ENCODE measurements at regions not wholly inside any gene's neighbourhood (a gene's known extent, or its start where the extent isn't known, plus 50 kb on each side); places are given as distances from the start of the nearest gene placed in this dataset.

GRCh38 chr5:166497496-166498104 lies 1793.8 kb upstream of the WWC1 start:
- Histone ChIP-seq H3K9ac (ENCODE audit: low read length) (no peak overlapping the region), H2AFZ (ENCODE audit: low read depth, low read length, severe bottlenecking) (no peak overlapping the region), H3K27me3 (ENCODE audit: low read length) (no peaks in the 10 kb centered on the region), H3K4me2 (ENCODE audit: low read depth, low read length, poor library complexity, severe bottlenecking) (no peak overlapping the region), H3K27ac (ENCODE audit: low read depth, low read length) (no peak overlapping the region), H3F3A (ENCODE audit: insufficient read depth) (no peaks in the 10 kb centered on the region), H3K4me3 (ENCODE audit: insufficient read depth, low read length, poor library complexity, severe bottlenecking) (no peak overlapping the region), H4K20me1 (ENCODE audit: low read depth, low read length) (no peaks in the 10 kb centered on the region), H3K36me3 (ENCODE audit: low read length) (no peaks in the 10 kb centered on the region), H3K9me2 (replicated peaks; ENCODE audit: insufficient read depth, low read length) (no peaks in the 10 kb centered on the region), H3K9me3 (ENCODE audit: insufficient read depth, low read length) (no peaks in the 10 kb centered on the region), H3K79me2 (ENCODE audit: insufficient read depth, low read length) (no peaks in the 10 kb centered on the region)
- no peak for TF ChIP-seq EZH2phosphoT487 (conservative IDR thresholded peaks at IDR 0.05; ENCODE audit: low read length)
- TF ChIP-seq, protein P1, sequence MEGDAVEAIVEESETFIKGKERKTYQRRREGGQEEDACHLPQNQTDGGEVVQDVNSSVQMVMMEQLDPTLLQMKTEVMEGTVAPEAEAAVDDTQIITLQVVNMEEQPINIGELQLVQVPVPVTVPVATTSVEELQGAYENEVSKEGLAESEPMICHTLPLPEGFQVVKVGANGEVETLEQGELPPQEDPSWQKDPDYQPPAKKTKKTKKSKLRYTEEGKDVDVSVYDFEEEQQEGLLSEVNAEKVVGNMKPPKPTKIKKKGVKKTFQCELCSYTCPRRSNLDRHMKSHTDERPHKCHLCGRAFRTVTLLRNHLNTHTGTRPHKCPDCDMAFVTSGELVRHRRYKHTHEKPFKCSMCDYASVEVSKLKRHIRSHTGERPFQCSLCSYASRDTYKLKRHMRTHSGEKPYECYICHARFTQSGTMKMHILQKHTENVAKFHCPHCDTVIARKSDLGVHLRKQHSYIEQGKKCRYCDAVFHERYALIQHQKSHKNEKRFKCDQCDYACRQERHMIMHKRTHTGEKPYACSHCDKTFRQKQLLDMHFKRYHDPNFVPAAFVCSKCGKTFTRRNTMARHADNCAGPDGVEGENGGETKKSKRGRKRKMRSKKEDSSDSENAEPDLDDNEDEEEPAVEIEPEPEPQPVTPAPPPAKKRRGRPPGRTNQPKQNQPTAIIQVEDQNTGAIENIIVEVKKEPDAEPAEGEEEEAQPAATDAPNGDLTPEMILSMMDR (IDR thresholded peaks at IDR 0.05; ENCODE audit: insufficient read depth, low read length, poor library complexity, severe bottlenecking): no peak

DNA sequence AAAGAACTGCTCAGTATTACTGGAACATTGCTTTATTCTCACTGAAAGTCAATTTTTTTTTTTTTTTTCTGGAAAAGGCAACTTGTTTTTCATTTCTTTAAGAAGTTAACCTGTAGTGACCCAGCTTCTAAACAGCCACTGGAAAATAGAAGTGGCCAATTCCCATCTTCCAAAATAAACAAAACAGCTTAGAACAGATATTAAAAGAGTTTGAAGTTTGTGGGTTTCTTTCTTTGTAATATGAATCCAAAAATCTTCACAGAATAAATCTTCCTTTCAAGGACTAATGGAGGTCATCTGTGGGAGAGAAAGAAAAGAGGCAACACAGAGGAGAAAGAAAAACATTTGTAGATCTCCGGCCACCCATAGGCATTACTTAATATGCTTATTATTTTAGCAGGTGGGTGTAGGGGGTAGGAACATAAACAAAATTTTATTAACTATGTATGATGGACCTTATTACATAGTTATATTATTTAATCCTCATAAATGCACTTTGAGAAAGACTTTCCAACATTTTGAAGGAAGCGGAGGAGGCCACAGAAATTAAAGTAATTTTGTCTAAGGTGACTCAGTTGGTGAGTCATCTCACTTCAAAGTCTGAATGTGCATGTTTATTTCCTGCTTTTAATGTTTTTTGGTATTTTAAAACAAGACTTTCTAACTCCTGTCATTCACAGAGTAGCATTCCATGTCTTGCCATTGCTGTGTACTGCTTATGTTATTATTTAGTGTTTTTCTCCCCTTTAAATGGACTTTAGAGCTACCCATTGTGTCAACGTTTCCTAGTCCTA lies 1791.8 kb upstream of the WWC1 start:
- H3K4me3 ChIP-seq (ENCODE audit: insufficient read depth, low read length, poor library complexity, severe bottlenecking): no peak overlapping the region
- TF ChIP-seq EZH2phosphoT487 (conservative IDR thresholded peaks at IDR 0.05; ENCODE audit: low read length): no peak
- TF ChIP-seq, protein P1 (IDR thresholded peaks at IDR 0.05; ENCODE audit: insufficient read depth, low read length, poor library complexity, severe bottlenecking): no peak
- H3K9me3 ChIP-seq (ENCODE audit: insufficient read depth, low read length): no peaks in the 10 kb centered on the region
- H3K27ac ChIP-seq (ENCODE audit: low read depth, low read length): no peak overlapping the region
- no peaks in the 10 kb centered on the region for H3F3A ChIP-seq (ENCODE audit: insufficient read depth)
- no peaks in the 10 kb centered on the region for H3K9me2 ChIP-seq (replicated peaks; ENCODE audit: insufficient read depth, low read length)
- H3K9ac ChIP-seq (ENCODE audit: low read length): no peak overlapping the region
- no peaks in the 10 kb centered on the region for H3K36me3 ChIP-seq (ENCODE audit: low read length)
- no peaks in the 10 kb centered on the region for H3K79me2 ChIP-seq (ENCODE audit: insufficient read depth, low read length)
- no peaks in the 10 kb centered on the region for H3K27me3 ChIP-seq (ENCODE audit: low read length)
- no peak overlapping the region for H3K4me2 ChIP-seq (ENCODE audit: low read depth, low read length, poor library complexity, severe bottlenecking)
- no peaks in the 10 kb centered on the region for H4K20me1 ChIP-seq (ENCODE audit: low read depth, low read length)
- no peak overlapping the region for H2AFZ ChIP-seq (ENCODE audit: low read depth, low read length, severe bottlenecking)

GRCh38 chr5:166503506-166503905 lies 1787.9 kb upstream of the WWC1 start:
- Histone ChIP-seq H3K27ac (ENCODE audit: low read depth, low read length) (no peak overlapping the region), H4K20me1 (ENCODE audit: low read depth, low read length) (no peaks in the 10 kb centered on the region), H3F3A (ENCODE audit: insufficient read depth) (no peaks in the 10 kb centered on the region), H3K27me3 (ENCODE audit: low read length) (no peaks in the 10 kb centered on the region), H3K4me2 (ENCODE audit: low read depth, low read length, poor library complexity, severe bottlenecking) (no peak overlapping the region), H3K36me3 (ENCODE audit: low read length) (no peaks in the 10 kb centered on the region), H3K79me2 (ENCODE audit: insufficient read depth, low read length) (no peaks in the 10 kb centered on the region), H2AFZ (ENCODE audit: low read depth, low read length, severe bottlenecking) (no peak overlapping the region), H3K9me3 (ENCODE audit: insufficient read depth, low read length) (no peaks in the 10 kb centered on the region), H3K9me2 (replicated peaks; ENCODE audit: insufficient read depth, low read length) (no peaks in the 10 kb centered on the region), H3K4me3 (ENCODE audit: insufficient read depth, low read length, poor library complexity, severe bottlenecking) (no peak overlapping the region), H3K9ac (ENCODE audit: low read length) (no peak overlapping the region)
- TF ChIP-seq, protein P1 (IDR thresholded peaks at IDR 0.05; ENCODE audit: insufficient read depth, low read length, poor library complexity, severe bottlenecking): no peak
- TF ChIP-seq EZH2phosphoT487 (conservative IDR thresholded peaks at IDR 0.05; ENCODE audit: low read length): no peak

Measured in SU-DHL-6 (cell line).